ENCODE measurements at regions not wholly inside any gene's neighbourhood (a gene's known extent, or its start where the extent isn't known, plus 50 kb on each side); places are given as distances from the start of the nearest gene placed in this dataset.

- no peak overlapping the region for H3K27ac ChIP-seq
- H3K27me3 ChIP-seq: no peaks in the 10 kb centered on the region
- H3K9me3 ChIP-seq: no peaks in the 10 kb centered on the region
- no peak overlapping the region for H3K4me3 ChIP-seq
- no peak for TF ChIP-seq CTCF (IDR thresholded peaks at IDR 0.05)
- H3K4me1 ChIP-seq: no peaks in the 10 kb centered on the region
- intact Hi-C loops (cut with DNase I): no loop called here
- no peaks in the 10 kb centered on the region for H3K36me3 ChIP-seq
- DNase-seq (no peak), ATAC-seq (no peak)
Measured at GRCh38 chr6:133590814-133591213, 298.1 kb upstream of the TCF21 start.

- Histone ChIP-seq H3K36me3 (no peaks in the 10 kb centered on the region), H3K4me3 (no peak overlapping the region), H3K9me3 (no peaks in the 10 kb centered on the region), H3K27ac (no peak overlapping the region), H3K27me3 (no peaks in the 10 kb centered on the region), H3K4me1 (no peaks in the 10 kb centered on the region)
- DNase-seq: no peak
- intact Hi-C loops (cut with DNase I): no loop called here
- TF ChIP-seq CTCF (IDR thresholded peaks at IDR 0.05): no peak
- no peak for ATAC-seq
Measured at GRCh38 chr6:133591275-133591674, 297.6 kb upstream of the TCF21 start.

- TF ChIP-seq CTCF (IDR thresholded peaks at IDR 0.05): no peak
- H3K36me3 ChIP-seq: no peaks in the 10 kb centered on the region
- DNase-seq (no peak), ATAC-seq (no peak)
- no peak overlapping the region for H3K4me3 ChIP-seq
- no peaks in the 10 kb centered on the region for H3K27me3 ChIP-seq
- intact Hi-C loops (cut with DNase I): no loop called here
- H3K9me3 ChIP-seq: no peaks in the 10 kb centered on the region
- H3K27ac ChIP-seq: no peak overlapping the region
- no peaks in the 10 kb centered on the region for H3K4me1 ChIP-seq
Measured at GRCh38 chr6:133594652-133595110, 294.2 kb upstream of the TCF21 start.

GRCh38 chr6:133595111-133595761, 293.7 kb upstream of the TCF21 start:
- no peaks in the 10 kb centered on the region for H3K27me3 ChIP-seq
- no peaks in the 10 kb centered on the region for H3K9me3 ChIP-seq
- TF ChIP-seq CTCF (IDR thresholded peaks at IDR 0.05): no peak
- no peak overlapping the region for H3K27ac ChIP-seq
- ATAC-seq (peak; percentile 41), DNase-seq (peak in 2 of 4 donors; percentile 88 to 90)
- no peak overlapping the region for H3K4me3 ChIP-seq
- intact Hi-C loops (cut with DNase I): no loop called here
- H3K4me1 ChIP-seq: no peaks in the 10 kb centered on the region
- no peaks in the 10 kb centered on the region for H3K36me3 ChIP-seq

- Histone ChIP-seq H3K36me3 (no peaks in the 10 kb centered on the region), H3K9me3 (no peaks in the 10 kb centered on the region), H3K4me1 (no peaks in the 10 kb centered on the region), H3K4me3 (no peak overlapping the region), H3K27me3 (no peaks in the 10 kb centered on the region), H3K27ac (no peak overlapping the region)
- TF ChIP-seq CTCF (IDR thresholded peaks at IDR 0.05): no peak
- ATAC-seq (no peak), DNase-seq (no peak)
- intact Hi-C loops (cut with DNase I): no loop called here
Measured at GRCh38 chr6:133606852-133607251, 282.1 kb upstream of the TCF21 start.
